Sigmoid colon (tissue), 6 donors: ENCODE measurements at regions not wholly inside any gene's neighbourhood (a gene's known extent, or its start where the extent isn't known, plus 50 kb on each side); places are given as distances from the start of the nearest gene placed in this dataset.
"Not testable (repeated sequence)": the region's sequence is repeated elsewhere in the genome, so short reads cannot be mapped to it uniquely, and the experiment has no call there.

ENCODE experiments used
- DNase-seq: peaks from one replicate; pipeline ENCODE4 v3.0.0-alpha.2; 2019
- H3K27ac ChIP-seq, 4 donors: fragments of 200-600 bp; sonication (generic); one replicate each; pipeline ENCODE4 v1.5.1; 2016 to 2019; ENCODE audit warnings: mild to moderate bottlenecking in 1 of 4
- H3K27me3 ChIP-seq, 3 donors: fragments of 200-600 bp; sonication (generic); one replicate each; pipeline ENCODE4 v1.5.1; 2019; ENCODE audit warnings: mild to moderate bottlenecking in 1 of 3
- H3K36me3 ChIP-seq, 4 donors: fragments of 200-600 bp; sonication (generic); one replicate each; pipeline ENCODE4 v1.5.1; 2016 to 2019
- H3K4me1 ChIP-seq, 4 donors: fragments of 200-600 bp; sonication (generic); one replicate each; pipeline ENCODE4 v1.5.1; 2017 to 2019
- H3K4me3 ChIP-seq, 4 donors: fragments of 200-600 bp; sonication (generic); one replicate each; pipeline ENCODE4 v1.5.1; 2017 to 2019; ENCODE audit warnings: mild to moderate bottlenecking in 2 of 4, moderate library complexity in 1 of 4
- H3K9me3 ChIP-seq, 4 donors: fragments of 200-600 bp in 3 of 4; sonication (generic) in 3 of 4; one replicate each; pipeline versions ENCODE4 v1.5.1 to v1.6.1; 2013 to 2019
- EP300 ChIP-seq, 4 donors: sonication (generic); formaldehyde crosslinking; IDR thresholded peaks; one replicate each; pipeline ENCODE4 v1.6.1; 2017; ENCODE audit warnings: antibody characterized with exemption in 4 of 4
- POLR2A ChIP-seq, 2 donors: fragments of 450-650 bp; IDR thresholded peaks; one replicate each; pipeline ENCODE4 v1.6.1; 2016; ENCODE audit warnings: antibody characterized with exemption in 2 of 2, mild to moderate bottlenecking in 2 of 2, moderate library complexity in 2 of 2
- POLR2AphosphoS5 ChIP-seq, 4 donors: sonication (generic); formaldehyde crosslinking; IDR thresholded peaks; one replicate each; pipeline ENCODE4 v1.6.1; 2017; ENCODE audit warnings: antibody characterized with exemption in 4 of 4
- WGBS, 2 donors: extraction: QIAGEN DNeasy Blood & Tissue Kit; methylation state at CpG; one replicate each; pipeline ENCODE4 v1.1.7; 2013; 5-methylcytosine and 5-hydroxymethylcytosine counted together
- intact Hi-C: fragments of 100-400 bp; cut with DNase I; formaldehyde crosslinking; loops from one replicate; pipeline ENCODE4 v1.15.1; 2023
- TF ChIP-seq, protein P1 (sequence below), 4 experiments: fragments of 450-650 bp in 3 of 4; fragments of 200-600 bp in 1 of 4; IDR thresholded peaks; one replicate each; pipeline ENCODE4 v1.5.1; 2016 to 2019; ENCODE audit warnings: antibody characterized with exemption in 4 of 4, mild to moderate bottlenecking in 3 of 4, moderate library complexity in 2 of 4
- donor health status: healthy with polysubstance abuse.
- donor health status: healthy.

DNA sequence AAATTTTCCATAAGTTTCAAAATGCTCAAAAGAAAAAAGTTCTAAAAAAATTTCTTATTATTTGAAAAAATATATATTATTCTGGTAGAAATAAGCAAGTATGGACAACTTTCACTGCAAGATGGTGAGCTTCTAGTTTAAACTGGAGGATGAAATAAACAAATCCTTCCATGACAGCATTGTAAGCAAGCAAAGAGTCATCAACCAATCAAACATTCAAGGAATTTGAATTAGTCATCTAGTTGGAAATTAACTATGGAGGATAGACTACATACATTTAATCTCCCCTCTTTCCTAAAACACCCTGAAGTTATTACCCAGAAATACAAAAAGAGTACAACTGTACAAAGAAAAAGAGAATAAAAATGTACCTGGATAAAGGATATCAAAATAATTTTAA is 51.0 kb upstream of the IRX5 start:
- H3K4me3 ChIP-seq: no peak overlapping the region
- peaks cover 0 to 8% (median 5%) of the 10 kb centered on the region in 4 donors for H3K9me3 ChIP-seq
- no peak for TF ChIP-seq POLR2A (IDR thresholded peaks at IDR 0.05)
- TF ChIP-seq EP300 (IDR thresholded peaks at IDR 0.05): no peak
- TF ChIP-seq, protein P1, sequence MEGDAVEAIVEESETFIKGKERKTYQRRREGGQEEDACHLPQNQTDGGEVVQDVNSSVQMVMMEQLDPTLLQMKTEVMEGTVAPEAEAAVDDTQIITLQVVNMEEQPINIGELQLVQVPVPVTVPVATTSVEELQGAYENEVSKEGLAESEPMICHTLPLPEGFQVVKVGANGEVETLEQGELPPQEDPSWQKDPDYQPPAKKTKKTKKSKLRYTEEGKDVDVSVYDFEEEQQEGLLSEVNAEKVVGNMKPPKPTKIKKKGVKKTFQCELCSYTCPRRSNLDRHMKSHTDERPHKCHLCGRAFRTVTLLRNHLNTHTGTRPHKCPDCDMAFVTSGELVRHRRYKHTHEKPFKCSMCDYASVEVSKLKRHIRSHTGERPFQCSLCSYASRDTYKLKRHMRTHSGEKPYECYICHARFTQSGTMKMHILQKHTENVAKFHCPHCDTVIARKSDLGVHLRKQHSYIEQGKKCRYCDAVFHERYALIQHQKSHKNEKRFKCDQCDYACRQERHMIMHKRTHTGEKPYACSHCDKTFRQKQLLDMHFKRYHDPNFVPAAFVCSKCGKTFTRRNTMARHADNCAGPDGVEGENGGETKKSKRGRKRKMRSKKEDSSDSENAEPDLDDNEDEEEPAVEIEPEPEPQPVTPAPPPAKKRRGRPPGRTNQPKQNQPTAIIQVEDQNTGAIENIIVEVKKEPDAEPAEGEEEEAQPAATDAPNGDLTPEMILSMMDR (IDR thresholded peaks at IDR 0.05): no peak
- TF ChIP-seq POLR2AphosphoS5 (IDR thresholded peaks at IDR 0.05): no peak
- no peaks in the 10 kb centered on the region for H3K4me1 ChIP-seq
- no peak overlapping the region for H3K27ac ChIP-seq
- intact Hi-C loops: no loop called here
- DNase-seq: no peak
- H3K27me3 ChIP-seq: peaks cover 0 to 2% (median 0%) of the 10 kb centered on the region in 3 donors
- no peaks in the 10 kb centered on the region for H3K36me3 ChIP-seq

DNA sequence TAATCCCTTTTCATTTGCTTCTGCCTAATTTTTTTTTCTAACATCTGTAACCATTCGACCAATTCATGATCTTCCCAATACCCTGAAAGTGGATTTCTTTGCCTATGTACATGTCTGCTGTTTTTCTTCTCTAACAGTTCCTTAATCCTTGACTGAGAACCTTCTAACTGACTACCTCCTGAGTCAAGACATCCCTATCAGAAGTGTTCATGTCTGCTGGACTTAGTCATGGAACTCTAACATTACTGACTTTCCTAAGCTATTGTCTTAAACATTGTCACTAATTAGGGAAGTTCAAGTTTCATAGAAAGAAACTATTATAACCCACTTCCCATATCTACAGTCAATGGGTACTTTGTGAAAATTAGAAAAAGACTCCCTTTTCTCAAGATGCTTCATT is 52.4 kb upstream of the IRX5 start:
- DNase-seq: no peak

DNA sequence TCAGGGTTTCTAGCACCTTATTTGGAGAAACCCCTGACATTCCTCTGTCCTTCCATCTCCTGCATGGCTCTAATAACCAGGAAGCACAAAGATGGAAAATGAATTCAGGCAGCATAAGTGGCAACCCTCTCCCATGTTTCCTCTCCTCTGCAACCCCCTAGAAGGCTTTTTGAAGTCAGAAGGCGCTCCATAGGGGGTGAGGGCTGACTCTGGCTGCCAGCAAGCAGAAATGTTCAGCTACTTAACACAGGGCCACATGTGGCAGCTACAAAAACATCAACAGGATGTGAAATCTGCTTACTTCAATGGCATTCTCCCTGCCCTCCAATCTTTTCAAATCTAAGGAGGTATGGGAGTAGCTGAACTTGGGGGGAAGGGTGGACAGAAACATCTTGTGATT is 55.2 kb upstream of the IRX5 start:
- Histone ChIP-seq H3K4me3 (no peak overlapping the region), H3K4me1 (no peaks in the 10 kb centered on the region), H3K9me3 (no peaks in the 10 kb centered on the region), H3K27me3 (no peaks in the 10 kb centered on the region), H3K36me3 (no peaks in the 10 kb centered on the region), H3K27ac (no peak overlapping the region)
- TF ChIP-seq POLR2AphosphoS5 (IDR thresholded peaks at IDR 0.05): no peak
- no peak for TF ChIP-seq EP300 (IDR thresholded peaks at IDR 0.05)
- TF ChIP-seq, protein P1 (IDR thresholded peaks at IDR 0.05): no peak
- no peak for TF ChIP-seq POLR2A (IDR thresholded peaks at IDR 0.05)
- DNase-seq: no peak
- intact Hi-C loops: no loop called here
- WGBS, 2 donors: 75 to 78% methylated on average over 1 of the region's 1 CpG

More for the DNA sequence above, 52.4 kb upstream of the IRX5 start:
- Histone ChIP-seq H3K27ac (no peak overlapping the region), H3K4me3 (no peak overlapping the region), H3K36me3 (no peaks in the 10 kb centered on the region), H3K27me3 (peaks cover 0 to 2% (median 0%) of the 10 kb centered on the region in 3 donors), H3K4me1 (no peaks in the 10 kb centered on the region), H3K9me3 (no peaks in the 10 kb centered on the region)
- WGBS, 2 donors: 74 to 82% methylated on average over 1 of the region's 1 CpG
- TF ChIP-seq, protein P1 (IDR thresholded peaks at IDR 0.05): no peak
- TF ChIP-seq POLR2AphosphoS5 (IDR thresholded peaks at IDR 0.05) (no peak), POLR2A (IDR thresholded peaks at IDR 0.05) (no peak), EP300 (IDR thresholded peaks at IDR 0.05) (no peak)
- intact Hi-C loops: no loop called here

DNA sequence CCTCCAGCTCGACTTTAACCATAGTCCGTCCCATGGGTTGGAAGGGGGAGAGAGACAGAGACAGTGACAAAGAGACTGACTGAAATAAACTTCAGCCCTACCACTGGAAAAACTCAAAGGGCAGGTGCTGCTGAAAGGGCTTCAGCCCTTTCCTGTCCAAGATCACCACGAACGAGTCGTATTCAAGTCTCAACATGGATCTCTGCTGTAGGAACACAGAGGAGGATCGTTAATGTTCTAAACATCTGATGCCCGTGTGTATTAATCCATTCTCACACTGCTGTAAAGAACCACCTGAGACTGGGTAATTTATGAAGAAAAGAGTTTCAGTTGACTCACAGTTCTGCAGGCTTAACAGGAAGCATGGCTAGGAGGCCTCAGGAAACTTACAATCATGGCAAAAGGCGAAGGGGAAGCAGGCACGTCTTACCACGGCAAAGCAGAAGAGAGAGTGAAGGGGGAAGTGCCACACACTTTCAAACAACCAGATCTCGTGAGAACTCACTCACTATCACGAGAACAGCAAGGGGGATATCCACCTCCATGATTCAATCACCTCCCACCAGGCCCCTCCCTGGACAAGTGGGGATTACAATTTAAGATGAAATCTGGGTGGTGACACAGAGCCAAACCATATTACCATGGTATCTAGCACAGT is 56.8 kb upstream of the IRX5 start:
- H3K36me3 ChIP-seq, H3K4me3 ChIP-seq, H3K9me3 ChIP-seq, H3K27ac ChIP-seq, DNase-seq, intact Hi-C loops, H3K4me1 ChIP-seq, H3K27me3 ChIP-seq: not testable (repeated sequence)
- WGBS, 2 donors: 80 to 81% methylated on average over 12 of the region's 12 CpGs

DNA sequence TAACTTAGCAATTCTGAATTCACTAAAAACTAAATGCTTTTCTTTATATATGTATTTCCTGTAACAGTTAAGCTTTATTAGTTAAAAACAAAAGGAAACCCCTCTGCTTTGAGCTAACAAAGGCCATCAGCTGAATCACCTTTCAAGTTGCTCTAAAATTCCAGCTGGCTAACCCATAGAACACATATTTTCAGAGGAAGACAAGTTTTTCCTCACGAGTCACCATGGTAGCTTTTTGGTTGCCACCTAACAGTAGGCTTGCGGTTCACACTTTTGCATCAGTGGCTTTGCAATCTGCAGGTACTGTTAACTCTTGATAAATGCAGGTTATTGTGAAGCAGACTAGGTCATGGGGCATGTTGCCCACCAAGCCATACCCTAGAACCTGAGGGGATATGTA is 57.6 kb upstream of the IRX5 start:
- H3K4me1 ChIP-seq: no peaks in the 10 kb centered on the region
- TF ChIP-seq EP300 (IDR thresholded peaks at IDR 0.05): no peak
- no peak for TF ChIP-seq POLR2A (IDR thresholded peaks at IDR 0.05)
- TF ChIP-seq, protein P1 (IDR thresholded peaks at IDR 0.05): no peak
- H3K4me3 ChIP-seq: no peak overlapping the region
- no peaks in the 10 kb centered on the region for H3K9me3 ChIP-seq
- no peak for DNase-seq
- no peaks in the 10 kb centered on the region for H3K27me3 ChIP-seq
- WGBS, 2 donors: 81 to 84% methylated on average over 2 of the region's 2 CpGs
- intact Hi-C loops: no loop called here
- H3K36me3 ChIP-seq: no peaks in the 10 kb centered on the region
- H3K27ac ChIP-seq: no peak overlapping the region
